Right lobe of liver (tissue), 6 donors: ENCODE measurements at regions not wholly inside any gene's neighbourhood (a gene's known extent, or its start where the extent isn't known, plus 50 kb on each side); places are given as distances from the start of the nearest gene placed in this dataset.

Source experiments
- ATAC-seq, 4 donors: fragments of 200-7000 bp; cut with Tn5 transposase; one replicate each; pipeline ENCODE4 v1.9.1; 2020; ENCODE audit warnings: mild to moderate bottlenecking in 4 of 4, moderate library complexity in 4 of 4
- DNase-seq, 3 donors: peaks; one replicate each; pipeline ENCODE4 v3.0.0-alpha.2; 2020
- H3K27ac ChIP-seq, 3 donors: fragments of 200-600 bp; one replicate each; pipeline ENCODE4 v1.8.0; 2022
- H3K27me3 ChIP-seq, 2 donors: fragments of 200-600 bp; one replicate each; pipeline ENCODE4 v1.8.0; 2022
- H3K36me3 ChIP-seq, 4 donors: fragments of 200-600 bp; sonication (generic) in 1 of 4; one replicate each; pipeline versions ENCODE4 v1.5.1 to v1.8.0; 2017 to 2022; ENCODE audit warnings: control low read depth in 1 of 4
- H3K4me1 ChIP-seq, 4 donors: fragments of 200-600 bp; sonication (generic) in 1 of 4; one replicate each; pipeline versions ENCODE4 v1.5.1 to v1.8.0; 2017 to 2022; ENCODE audit warnings: control low read depth in 1 of 4
- H3K4me3 ChIP-seq, 3 donors: fragments of 200-600 bp; one replicate each; pipeline ENCODE4 v1.8.0; 2022
- H3K9me3 ChIP-seq, 4 donors: fragments of 200-600 bp; sonication (generic) in 1 of 4; one replicate each; pipeline versions ENCODE4 v1.5.1 to v1.8.0; 2017 to 2022; ENCODE audit warnings: control low read depth in 1 of 4
- POLR2A ChIP-seq: fragments of 450-650 bp; IDR thresholded peaks from one replicate; pipeline ENCODE4 v1.6.1; 2017; ENCODE audit warnings: antibody characterized with exemption, mild to moderate bottlenecking
- WGBS: methylation state at CpG from one replicate; pipeline ENCODE4 v1.1.6; 2018; ENCODE audit warnings: low coverage, low lambda C conversion rate; ENCODE audit not compliant: insufficient coverage; ENCODE audit errors: missing lambda C conversion rate; 5-methylcytosine and 5-hydroxymethylcytosine counted together
- intact Hi-C, 2 donors: fragments of 100-400 bp; cut with DNase I; formaldehyde crosslinking; loops; one replicate each; pipeline versions ENCODE4 v1.11.2 to v1.14.1; 2022
- TF ChIP-seq, protein P1 (sequence below), 4 donors: fragments of 200-600 bp in 3 of 4; fragments of 450-650 bp in 1 of 4; IDR thresholded peaks; one replicate each; pipeline versions ENCODE4 v1.5.1 to v1.8.0; 2016 to 2022; ENCODE audit warnings: antibody characterized with exemption in 4 of 4, mild to moderate bottlenecking in 2 of 4
- donor health status: DM: no; HTN: yes; CAD: no.
- donor health status: DM: no; HTN: no; CAD: no.
- donor health status: DM: no; HTN: no; CAD: no.
- donor health status: DM: no; HTN: yes; CAD: no.
- donor health status: DM: no; HTN: yes; CAD: no.

DNA sequence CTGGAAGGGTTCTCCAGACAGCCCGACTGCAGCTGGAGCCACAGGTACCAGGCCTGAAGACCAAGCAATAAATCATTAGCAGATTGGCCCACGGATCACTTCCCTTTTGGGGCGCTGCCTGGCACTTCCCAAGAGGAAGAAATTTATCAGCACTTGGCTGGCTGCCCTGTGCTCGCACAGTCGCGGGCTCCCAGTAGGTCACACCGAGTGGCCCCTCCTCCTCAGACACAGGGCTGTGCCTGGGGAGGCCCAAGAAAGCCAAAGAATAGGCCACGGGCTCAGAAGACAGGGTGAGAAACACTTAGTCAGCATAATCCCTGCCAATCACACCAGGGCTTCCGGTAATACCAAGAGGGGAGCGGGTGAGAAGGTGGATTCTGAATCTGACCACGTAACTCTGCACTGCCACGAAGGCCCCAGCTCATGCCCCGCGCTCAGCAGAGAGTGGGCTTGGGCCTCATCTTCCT is 115.7 kb upstream of the MSX2 start:
- Histone ChIP-seq H3K4me3 (no peak overlapping the region), H3K27ac (no peak overlapping the region), H3K36me3 (no peaks in the 10 kb centered on the region), H3K27me3 (no peaks in the 10 kb centered on the region), H3K9me3 (no peaks in the 10 kb centered on the region), H3K4me1 (no peaks in the 10 kb centered on the region)
- intact Hi-C loops = no loop called here
- DNase-seq (peak; percentile 42 to 60 (median 53)), ATAC-seq (peak; percentile 23 to 61 (median 48))
- 35% methylated on average over 4 of the region's 14 CpGs for WGBS
- TF ChIP-seq POLR2A = no peak
- TF ChIP-seq, protein P1, sequence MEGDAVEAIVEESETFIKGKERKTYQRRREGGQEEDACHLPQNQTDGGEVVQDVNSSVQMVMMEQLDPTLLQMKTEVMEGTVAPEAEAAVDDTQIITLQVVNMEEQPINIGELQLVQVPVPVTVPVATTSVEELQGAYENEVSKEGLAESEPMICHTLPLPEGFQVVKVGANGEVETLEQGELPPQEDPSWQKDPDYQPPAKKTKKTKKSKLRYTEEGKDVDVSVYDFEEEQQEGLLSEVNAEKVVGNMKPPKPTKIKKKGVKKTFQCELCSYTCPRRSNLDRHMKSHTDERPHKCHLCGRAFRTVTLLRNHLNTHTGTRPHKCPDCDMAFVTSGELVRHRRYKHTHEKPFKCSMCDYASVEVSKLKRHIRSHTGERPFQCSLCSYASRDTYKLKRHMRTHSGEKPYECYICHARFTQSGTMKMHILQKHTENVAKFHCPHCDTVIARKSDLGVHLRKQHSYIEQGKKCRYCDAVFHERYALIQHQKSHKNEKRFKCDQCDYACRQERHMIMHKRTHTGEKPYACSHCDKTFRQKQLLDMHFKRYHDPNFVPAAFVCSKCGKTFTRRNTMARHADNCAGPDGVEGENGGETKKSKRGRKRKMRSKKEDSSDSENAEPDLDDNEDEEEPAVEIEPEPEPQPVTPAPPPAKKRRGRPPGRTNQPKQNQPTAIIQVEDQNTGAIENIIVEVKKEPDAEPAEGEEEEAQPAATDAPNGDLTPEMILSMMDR (IDR thresholded peaks at IDR 0.05) = no peak

DNA sequence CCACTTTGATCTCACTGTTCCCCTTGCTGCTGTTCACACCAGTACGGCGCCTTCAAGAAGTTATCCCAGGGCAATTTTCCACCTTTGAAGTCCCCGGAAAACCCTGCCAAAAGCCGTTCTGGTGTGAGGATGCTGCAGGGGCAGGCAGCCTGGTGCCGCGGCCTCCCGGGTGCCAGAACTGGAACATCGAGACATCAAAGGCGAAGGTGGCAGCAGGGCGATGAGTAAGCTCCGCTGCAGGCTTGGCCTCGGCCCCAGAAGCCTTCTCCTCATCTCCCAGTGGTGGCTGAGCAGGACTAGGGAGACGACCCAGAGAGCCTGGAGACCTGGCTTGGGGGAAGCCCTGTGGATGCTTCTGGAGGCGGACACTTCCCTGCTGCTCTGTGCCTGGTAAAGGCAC is 115.3 kb upstream of the MSX2 start:
- Histone ChIP-seq H3K9me3 (no peaks in the 10 kb centered on the region), H3K4me1 (no peaks in the 10 kb centered on the region), H3K4me3 (no peak overlapping the region), H3K27ac (no peak overlapping the region), H3K36me3 (no peaks in the 10 kb centered on the region), H3K27me3 (no peaks in the 10 kb centered on the region)
- ATAC-seq = peak in 1 of 4 donors; percentile 23
- 14% methylated on average over 1 of the region's 14 CpGs for WGBS
- intact Hi-C loops = no loop called here
- no peak for TF ChIP-seq POLR2A
- TF ChIP-seq, protein P1 (IDR thresholded peaks at IDR 0.05) = no peak
- DNase-seq = no peak

DNA sequence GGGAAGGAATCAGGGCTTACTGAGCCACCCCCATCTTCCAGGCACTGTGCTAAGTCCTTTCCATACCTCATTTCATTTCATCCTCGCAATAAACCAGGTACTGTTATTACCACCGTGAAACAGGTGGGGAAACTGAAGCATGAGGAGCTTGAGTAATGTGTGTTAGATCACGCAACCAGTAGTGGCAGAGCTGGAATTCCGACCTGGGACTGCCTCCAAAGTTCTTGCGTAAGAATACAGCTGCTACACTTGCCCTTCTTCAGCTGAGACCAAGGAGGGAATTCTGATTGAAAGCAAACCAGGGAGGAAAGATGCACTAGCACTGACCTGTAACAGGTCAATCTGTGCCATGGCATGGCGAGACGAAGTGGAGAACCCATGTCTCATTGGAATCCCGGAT is 113.4 kb upstream of the MSX2 start:
- H3K27ac ChIP-seq = no peak overlapping the region
- no peak for TF ChIP-seq POLR2A
- TF ChIP-seq, protein P1 (IDR thresholded peaks at IDR 0.05) = no peak
- H3K27me3 ChIP-seq = no peaks in the 10 kb centered on the region
- H3K4me3 ChIP-seq = no peak overlapping the region
- 48% methylated on average over 5 of the region's 8 CpGs for WGBS
- H3K9me3 ChIP-seq = no peaks in the 10 kb centered on the region
- intact Hi-C loops = no loop called here
- no peaks in the 10 kb centered on the region for H3K36me3 ChIP-seq
- ATAC-seq (peak in 3 of 4 donors; percentile 46 to 75 (median 58)), DNase-seq (peak in 1 of 3 donors; percentile 49)
- no peaks in the 10 kb centered on the region for H3K4me1 ChIP-seq

DNA sequence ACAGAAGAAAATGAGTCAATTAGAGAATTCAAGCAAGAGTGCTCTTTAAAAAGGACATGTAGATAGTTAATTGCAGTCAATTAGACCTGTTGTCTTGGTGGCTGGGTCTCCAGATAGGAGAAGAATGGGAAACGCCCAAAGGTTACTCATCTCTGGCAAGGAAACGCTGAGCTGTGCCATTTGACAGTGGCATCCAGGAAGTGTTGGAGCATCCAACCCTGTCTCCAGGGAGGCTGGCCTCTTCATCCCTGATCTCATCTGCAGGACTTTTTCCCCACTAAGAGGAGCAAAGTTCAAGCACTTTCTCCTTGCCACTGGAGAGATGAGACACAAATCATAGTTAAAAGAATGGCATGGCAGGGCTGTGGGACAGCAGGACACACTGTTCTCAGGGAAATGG is 111.7 kb upstream of the MSX2 start:
- no peak for TF ChIP-seq POLR2A
- TF ChIP-seq, protein P1 (IDR thresholded peaks at IDR 0.05) = no peak
- intact Hi-C loops = no loop called here
- Histone ChIP-seq H3K36me3 (no peaks in the 10 kb centered on the region), H3K27ac (no peak overlapping the region), H3K4me3 (no peak overlapping the region), H3K27me3 (no peaks in the 10 kb centered on the region), H3K9me3 (no peaks in the 10 kb centered on the region), H3K4me1 (no peaks in the 10 kb centered on the region)
- ATAC-seq = no peak
- no peak for DNase-seq
- 20% methylated on average over 1 of the region's 2 CpGs for WGBS
